Spleen (tissue), 11 donors: ENCODE measurements at regions not wholly inside any gene's neighbourhood (a gene's known extent, or its start where the extent isn't known, plus 50 kb on each side); places are given as distances from the start of the nearest gene placed in this dataset.

ENCODE experiments used
- DNase-seq: peaks from one replicate; pipeline ENCODE4 v3.0.0-alpha.2; 2020
- H3K27ac ChIP-seq, 8 donors: fragments of 200-600 bp; sonication (generic) in 7 of 8; 1 replicate in 4 of 8; 2 replicates in 4 of 8; pipeline versions ENCODE4 v1.5.0 to v1.8.0; 2016 to 2021; ENCODE audit warnings: inconsistent platforms in 4 of 8, mild to moderate bottlenecking in 4 of 8, moderate library complexity in 1 of 8
- H3K27me3 ChIP-seq, 7 donors: fragments of 200-600 bp; sonication (generic) in 6 of 7; replicated peaks in 1 of 7; 1 replicate in 4 of 7; 2 replicates in 3 of 7; pipeline versions ENCODE4 v1.5.0 to v1.8.0; 2016 to 2021; ENCODE audit warnings: inconsistent platforms in 3 of 7, mild to moderate bottlenecking in 1 of 7
- H3K36me3 ChIP-seq, 6 donors: fragments of 200-600 bp; sonication (generic) in 5 of 6; 1 replicate in 4 of 6; 2 replicates in 2 of 6; pipeline versions ENCODE4 v1.5.0 to v1.8.0; 2016 to 2021; ENCODE audit warnings: inconsistent platforms in 2 of 6
- H3K4me1 ChIP-seq, 6 donors: fragments of 200-600 bp; sonication (generic) in 5 of 6; 1 replicate in 3 of 6; 2 replicates in 3 of 6; pipeline versions ENCODE4 v1.5.0 to v1.8.0; 2016 to 2021; ENCODE audit warnings: inconsistent platforms in 3 of 6
- H3K4me3 ChIP-seq, 8 donors: fragments of 200-600 bp; sonication (generic) in 7 of 8; 1 replicate in 4 of 8; 2 replicates in 4 of 8; pipeline versions ENCODE4 v1.5.0 to v1.8.0; 2016 to 2021; ENCODE audit warnings: inconsistent platforms in 4 of 8, mild to moderate bottlenecking in 4 of 8, moderate library complexity in 2 of 8
- H3K9me3 ChIP-seq, 8 donors: fragments of 200-600 bp; sonication (generic) in 7 of 8; 1 replicate in 4 of 8; 2 replicates in 4 of 8; pipeline versions ENCODE4 v1.5.0 to v1.8.0; 2016 to 2021; ENCODE audit warnings: inconsistent platforms in 4 of 8
- POLR2A ChIP-seq, 3 donors: fragments of 450-650 bp; IDR thresholded peaks; one replicate each; pipeline ENCODE4 v1.5.1; 2017; ENCODE audit warnings: antibody characterized with exemption in 3 of 3, mild to moderate bottlenecking in 1 of 3
- POLR2AphosphoS5 ChIP-seq, 3 donors: sonication (generic); formaldehyde crosslinking; IDR thresholded peaks; one replicate each; pipeline ENCODE4 v1.5.1; 2017; ENCODE audit warnings: antibody characterized with exemption in 3 of 3
- WGBS, 5 donors: extraction: QIAGEN DNeasy Blood & Tissue Kit in 3 of 5; methylation state at CpG; one replicate each; pipeline versions ENCODE4 v1.1.5 to v1.1.7; 2013 to 2018; 5-methylcytosine and 5-hydroxymethylcytosine counted together
- intact Hi-C: fragments of 100-400 bp; cut with DNase I; formaldehyde crosslinking; loops from one replicate; pipeline ENCODE4 v1.15.0; 2023; ENCODE audit warnings: low total_unique reads
- TF ChIP-seq, protein P1 (sequence below), 11 experiments: fragments of 200-600 bp in 7 of 11; fragments of 450-650 bp in 4 of 11; sonication (generic) in 4 of 11; IDR thresholded peaks in 8 of 11; conservative IDR thresholded peaks in 3 of 11; 1 replicate in 7 of 11; 2 replicates in 4 of 11; pipeline versions ENCODE4 v1.4.0 to v1.8.0; 2016 to 2021; ENCODE audit warnings: antibody characterized with exemption in 11 of 11, inconsistent platforms in 4 of 11, mild to moderate bottlenecking in 1 of 11
- donor health status: healthy with polysubstance abuse.
- donor health status: DM: no; HTN: no; CAD: no; lungs with moderate emphysema.
- donor health status: DM: no; HTN: no; CAD: no.
- donor health status: Bipolar disorder and iron deficiency.
- donor health status: healthy.
- donor health status: DM: no; HTN: no; CAD: no.
- donor health status: DM: yes; HTN: yes; CAD: no.

DNA sequence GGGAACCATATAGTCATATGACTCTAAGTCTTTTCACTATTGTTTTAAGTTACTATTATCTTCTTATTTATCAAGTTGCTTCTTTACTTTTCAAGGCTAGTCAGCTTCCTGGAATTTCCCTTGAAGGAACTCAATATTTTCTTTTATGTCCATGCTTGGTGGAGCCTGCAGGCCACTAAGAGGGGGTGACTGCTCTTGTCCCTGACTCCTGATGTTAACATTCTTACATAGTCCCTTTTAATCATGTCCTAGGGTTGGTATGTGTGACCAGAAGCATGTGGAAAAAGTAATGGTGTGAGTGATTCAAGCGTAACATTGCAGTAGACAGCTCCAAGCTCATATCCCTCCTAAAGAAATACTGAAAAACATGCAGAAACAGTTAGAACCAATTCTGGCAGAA lies 1536.2 kb upstream of the CDH9 start:
- no peak for DNase-seq
- 91 to 97% (median 92%) methylated on average over 1 of the region's 1 CpG for WGBS, 5 donors
- H3K4me1 ChIP-seq: no peaks in the 10 kb centered on the region
- no peak overlapping the region for H3K4me3 ChIP-seq
- TF ChIP-seq, protein P1, sequence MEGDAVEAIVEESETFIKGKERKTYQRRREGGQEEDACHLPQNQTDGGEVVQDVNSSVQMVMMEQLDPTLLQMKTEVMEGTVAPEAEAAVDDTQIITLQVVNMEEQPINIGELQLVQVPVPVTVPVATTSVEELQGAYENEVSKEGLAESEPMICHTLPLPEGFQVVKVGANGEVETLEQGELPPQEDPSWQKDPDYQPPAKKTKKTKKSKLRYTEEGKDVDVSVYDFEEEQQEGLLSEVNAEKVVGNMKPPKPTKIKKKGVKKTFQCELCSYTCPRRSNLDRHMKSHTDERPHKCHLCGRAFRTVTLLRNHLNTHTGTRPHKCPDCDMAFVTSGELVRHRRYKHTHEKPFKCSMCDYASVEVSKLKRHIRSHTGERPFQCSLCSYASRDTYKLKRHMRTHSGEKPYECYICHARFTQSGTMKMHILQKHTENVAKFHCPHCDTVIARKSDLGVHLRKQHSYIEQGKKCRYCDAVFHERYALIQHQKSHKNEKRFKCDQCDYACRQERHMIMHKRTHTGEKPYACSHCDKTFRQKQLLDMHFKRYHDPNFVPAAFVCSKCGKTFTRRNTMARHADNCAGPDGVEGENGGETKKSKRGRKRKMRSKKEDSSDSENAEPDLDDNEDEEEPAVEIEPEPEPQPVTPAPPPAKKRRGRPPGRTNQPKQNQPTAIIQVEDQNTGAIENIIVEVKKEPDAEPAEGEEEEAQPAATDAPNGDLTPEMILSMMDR (IDR thresholded peaks at IDR 0.05 in 8 of 11, conservative IDR thresholded peaks at IDR 0.05 in 3 of 11): no peak
- TF ChIP-seq POLR2AphosphoS5 (IDR thresholded peaks at IDR 0.05) (no peak), POLR2A (IDR thresholded peaks at IDR 0.05) (no peak)
- H3K36me3 ChIP-seq: no peaks in the 10 kb centered on the region
- no peaks in the 10 kb centered on the region for H3K27me3 ChIP-seq
- H3K27ac ChIP-seq: no peak overlapping the region
- intact Hi-C loops: no loop called here
- H3K9me3 ChIP-seq: peaks cover 0 to 28% (median 10%) of the 10 kb centered on the region in 8 donors

DNA sequence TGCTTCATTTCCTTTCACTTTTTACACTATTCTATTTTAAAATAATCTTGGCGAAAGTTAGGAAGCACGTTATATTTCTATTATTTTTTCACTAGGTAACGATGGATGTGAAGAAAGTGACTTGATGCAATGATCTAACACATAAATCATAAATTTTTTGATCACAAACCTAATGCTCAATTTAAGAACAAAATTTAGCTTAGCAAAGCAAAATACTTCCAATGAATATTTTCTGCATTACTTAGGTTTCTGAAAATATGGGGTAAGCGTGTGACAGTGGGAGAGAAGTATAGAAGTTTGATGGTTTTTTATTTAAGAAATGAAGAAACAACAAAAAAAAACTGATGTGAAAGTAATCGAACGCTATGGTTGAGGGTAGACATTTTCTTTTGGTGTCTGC lies 1528.7 kb upstream of the CDH9 start:
- no peak overlapping the region for H3K27ac ChIP-seq
- no peaks in the 10 kb centered on the region for H3K36me3 ChIP-seq
- intact Hi-C loops: no loop called here
- DNase-seq: no peak
- 77 to 91% (median 87%) methylated on average over 6 of the region's 6 CpGs for WGBS, 5 donors
- H3K9me3 ChIP-seq: peaks cover 0 to 19% (median 4%) of the 10 kb centered on the region in 8 donors
- no peak overlapping the region for H3K4me3 ChIP-seq
- H3K27me3 ChIP-seq: no peaks in the 10 kb centered on the region
- no peaks in the 10 kb centered on the region for H3K4me1 ChIP-seq
- TF ChIP-seq, protein P1 (IDR thresholded peaks at IDR 0.05 in 8 of 11, conservative IDR thresholded peaks at IDR 0.05 in 3 of 11): no peak
- TF ChIP-seq POLR2AphosphoS5 (IDR thresholded peaks at IDR 0.05) (no peak), POLR2A (IDR thresholded peaks at IDR 0.05) (no peak)

DNA sequence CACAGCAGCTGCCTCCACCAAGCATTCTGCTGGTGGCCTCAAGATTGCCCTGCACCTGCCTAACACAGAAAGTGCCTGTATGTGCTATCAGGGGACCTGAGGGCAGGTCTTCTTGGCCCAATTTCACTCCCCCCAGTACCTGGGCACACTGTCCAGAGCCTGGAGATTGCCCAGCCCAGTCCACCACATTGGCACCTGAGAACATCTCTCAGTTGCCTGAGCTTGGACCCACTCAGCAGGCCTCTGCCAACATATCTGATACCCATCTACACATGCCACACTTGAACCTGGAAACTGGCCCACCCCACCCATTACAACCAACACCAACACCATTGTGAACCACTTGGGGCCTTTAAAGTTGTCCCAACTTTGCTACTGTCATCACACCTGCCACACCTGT lies 1523.1 kb upstream of the CDH9 start:
- no peaks in the 10 kb centered on the region for H3K27me3 ChIP-seq
- H3K9me3 ChIP-seq: peaks cover 0 to 37% (median 4%) of the 10 kb centered on the region in 8 donors
- no peaks in the 10 kb centered on the region for H3K4me1 ChIP-seq
- no peak overlapping the region for H3K4me3 ChIP-seq
- intact Hi-C loops: no loop called here
- no peaks in the 10 kb centered on the region for H3K36me3 ChIP-seq
- DNase-seq: no peak
- no peak overlapping the region for H3K27ac ChIP-seq
- TF ChIP-seq POLR2A (IDR thresholded peaks at IDR 0.05) (no peak), POLR2AphosphoS5 (IDR thresholded peaks at IDR 0.05) (no peak)
- TF ChIP-seq, protein P1 (IDR thresholded peaks at IDR 0.05 in 8 of 11, conservative IDR thresholded peaks at IDR 0.05 in 3 of 11): no peak

DNA sequence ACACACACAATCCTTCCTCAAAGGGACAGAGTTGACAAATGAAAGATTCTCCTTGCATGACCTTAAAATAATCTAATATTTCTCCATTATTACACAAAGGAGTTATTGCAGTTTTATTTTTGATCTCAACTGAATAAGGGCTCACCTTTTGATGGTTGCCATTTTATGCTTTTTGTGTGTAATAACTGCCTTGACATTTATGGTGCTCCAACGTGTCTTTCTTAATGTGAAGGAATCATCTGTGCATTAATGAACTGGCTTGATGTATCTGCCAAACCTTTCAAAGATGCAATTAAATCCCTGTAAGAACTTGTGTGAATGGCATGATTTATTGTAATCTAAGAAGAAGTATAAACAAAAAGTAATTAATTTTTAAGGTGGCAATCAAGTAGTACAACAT lies 1519.8 kb upstream of the CDH9 start:
- intact Hi-C loops: no loop called here
- H3K27ac ChIP-seq: no peak overlapping the region
- WGBS, 5 donors: 69 to 82% (median 76%) methylated on average over 1 of the region's 1 CpG
- no peak for DNase-seq
- no peaks in the 10 kb centered on the region for H3K36me3 ChIP-seq
- H3K9me3 ChIP-seq: peaks cover 0 to 37% (median 11%) of the 10 kb centered on the region in 8 donors
- H3K4me3 ChIP-seq: no peak overlapping the region
- TF ChIP-seq POLR2A (IDR thresholded peaks at IDR 0.05) (no peak), POLR2AphosphoS5 (IDR thresholded peaks at IDR 0.05) (no peak)
- TF ChIP-seq, protein P1 (IDR thresholded peaks at IDR 0.05 in 8 of 11, conservative IDR thresholded peaks at IDR 0.05 in 3 of 11): no peak
- H3K4me1 ChIP-seq: no peaks in the 10 kb centered on the region
- H3K27me3 ChIP-seq: no peaks in the 10 kb centered on the region
